A673 (cell line): ENCODE measurements at regions not wholly inside any gene's neighbourhood (a gene's known extent, or its start where the extent isn't known, plus 50 kb on each side); places are given as distances from the start of the nearest gene placed in this dataset.
"Not testable (repeated sequence)": the region's sequence is repeated elsewhere in the genome, so short reads cannot be mapped to it uniquely, and the experiment has no call there.

ENCODE experiments used
- BruUV-seq: library from RNA; stranded (reverse); fragments of 400-500 nt; replicated peaks from 2 replicates; lab custom pipeline; 2021; lab: Mats Ljungman, UMichigan
- CTCF ChIA-PET: fragments of 300-600 bp; sonication (Branson Sonifier 250); formaldehyde crosslinking; loops from one replicate; lab custom pipeline; 2022; ENCODE audit warnings: antibody characterized with exemption; lab: Charles Lee
- POLR2A ChIA-PET: fragments of 300-600 bp; sonication (Branson Sonifier 250); formaldehyde crosslinking; loops from one replicate; lab custom pipeline; 2022; ENCODE audit warnings: antibody characterized with exemption; ENCODE audit not compliant: low non-redundant PET; lab: Charles Lee
- DNase-seq: peaks from one replicate; pipeline ENCODE4 v3.0.0-alpha.2; 2015; ENCODE audit warnings: low spot score
- H3K27ac ChIP-seq: fragments of 200-600 bp; sonication (generic); 2 replicates; pipeline ENCODE4 v1.5.1; 2016; ENCODE audit warnings: mixed run types, low read depth, mild to moderate bottlenecking, mixed read lengths, antibody characterized with exemption, low read length; ENCODE audit not compliant: poor library complexity, severe bottlenecking
- H3K27me3 ChIP-seq: fragments of 200-600 bp; sonication (generic); replicated peaks from 2 replicates; pipeline ENCODE4 v1.6.1; 2017; ENCODE audit warnings: mixed run types, low read depth, mild to moderate bottlenecking, mixed read lengths, antibody characterized with exemption, low read length; ENCODE audit not compliant: insufficient read depth, poor library complexity
- H3K36me3 ChIP-seq: fragments of 200-600 bp; sonication (generic); 2 replicates; pipeline ENCODE4 v1.6.1; 2016; ENCODE audit warnings: mixed run types, mild to moderate bottlenecking, mixed read lengths, antibody characterized with exemption, low read length; ENCODE audit not compliant: insufficient read depth, poor library complexity, severe bottlenecking
- H3K4me1 ChIP-seq: fragments of 200-600 bp; sonication (generic); 2 replicates; pipeline ENCODE4 v1.6.1; 2017; ENCODE audit warnings: mixed run types, mild to moderate bottlenecking, mixed read lengths, antibody characterized with exemption, low read length; ENCODE audit not compliant: insufficient read depth, poor library complexity, severe bottlenecking
- H3K4me3 ChIP-seq: fragments of 200-600 bp; sonication (generic); 2 replicates; pipeline ENCODE4 v1.5.1; 2016; ENCODE audit warnings: low read depth, mixed run types, mild to moderate bottlenecking, mixed read lengths, low read length; ENCODE audit not compliant: poor library complexity, severe bottlenecking
- H3K9me3 ChIP-seq: fragments of 200-600 bp; sonication (generic); 2 replicates; pipeline ENCODE4 v1.6.1; 2016; ENCODE audit warnings: mixed run types, low read depth, mild to moderate bottlenecking, mixed read lengths, antibody characterized with exemption, low read length; ENCODE audit not compliant: poor library complexity, severe bottlenecking
- EZH2 ChIP-seq: fragments of 200-600 bp; sonication (generic); IDR thresholded peaks from 2 replicates; pipeline ENCODE4 v1.6.1; 2017; ENCODE audit warnings: borderline replicate concordance, low read depth, mild to moderate bottlenecking, mixed read lengths, antibody characterized with exemption, low read length; ENCODE audit not compliant: poor library complexity, severe bottlenecking
- intact Hi-C: fragments of 100-400 bp; cut with micrococcal nuclease; formaldehyde crosslinking; loops from one replicate; pipeline ENCODE4 v1.10.0; 2022; ENCODE audit not compliant: unreplicated experiment
- TF ChIP-seq, protein P1 (sequence below): fragments of 300-800, 200-600 bp; sonication (generic); conservative IDR thresholded peaks from 2 replicates; pipeline ENCODE4 v1.5.1; 2017; ENCODE audit warnings: low read depth, mild to moderate bottlenecking, antibody characterized with exemption, low read length, moderate library complexity, mixed read lengths

DNA sequence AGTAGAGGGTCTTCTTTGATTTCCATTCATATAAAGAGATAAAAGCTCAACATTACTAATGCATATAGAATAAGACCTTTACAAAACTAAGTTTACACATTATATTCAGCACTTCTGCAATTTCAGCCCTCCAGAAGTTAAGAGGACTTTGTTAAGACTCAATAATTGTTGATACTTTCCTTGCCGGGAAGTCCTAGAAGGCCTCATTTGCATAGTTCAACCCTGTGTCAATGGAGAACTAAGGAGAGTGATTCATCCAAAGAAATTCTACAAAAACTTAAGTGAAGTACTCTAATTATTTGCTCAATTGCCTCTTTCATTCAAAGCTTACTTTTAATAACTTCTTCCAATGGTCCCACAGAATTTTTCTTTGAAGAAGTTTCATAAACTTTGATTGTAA is 1060.3 kb upstream of the CELF2 start:
- Histone ChIP-seq H3K9me3 (peaks cover 6% of the 10 kb centered on the region), H3K36me3 (no peaks in the 10 kb centered on the region), H3K4me1 (no peaks in the 10 kb centered on the region), H3K27ac (no peak overlapping the region), H3K4me3 (no peak overlapping the region), H3K27me3 (no peaks in the 10 kb centered on the region)
- BruUV-seq = no TSS peak
- no peak for DNase-seq
- ChIA-PET CTCF (no interaction called here), POLR2A (interaction anchor here (0.7 kb wide), 1 partner anchor 13 kb away, joined by 6 read pairs; no protein-coding TSS in a partner anchor)
- intact Hi-C loops = no loop called here
- TF ChIP-seq, protein P1, sequence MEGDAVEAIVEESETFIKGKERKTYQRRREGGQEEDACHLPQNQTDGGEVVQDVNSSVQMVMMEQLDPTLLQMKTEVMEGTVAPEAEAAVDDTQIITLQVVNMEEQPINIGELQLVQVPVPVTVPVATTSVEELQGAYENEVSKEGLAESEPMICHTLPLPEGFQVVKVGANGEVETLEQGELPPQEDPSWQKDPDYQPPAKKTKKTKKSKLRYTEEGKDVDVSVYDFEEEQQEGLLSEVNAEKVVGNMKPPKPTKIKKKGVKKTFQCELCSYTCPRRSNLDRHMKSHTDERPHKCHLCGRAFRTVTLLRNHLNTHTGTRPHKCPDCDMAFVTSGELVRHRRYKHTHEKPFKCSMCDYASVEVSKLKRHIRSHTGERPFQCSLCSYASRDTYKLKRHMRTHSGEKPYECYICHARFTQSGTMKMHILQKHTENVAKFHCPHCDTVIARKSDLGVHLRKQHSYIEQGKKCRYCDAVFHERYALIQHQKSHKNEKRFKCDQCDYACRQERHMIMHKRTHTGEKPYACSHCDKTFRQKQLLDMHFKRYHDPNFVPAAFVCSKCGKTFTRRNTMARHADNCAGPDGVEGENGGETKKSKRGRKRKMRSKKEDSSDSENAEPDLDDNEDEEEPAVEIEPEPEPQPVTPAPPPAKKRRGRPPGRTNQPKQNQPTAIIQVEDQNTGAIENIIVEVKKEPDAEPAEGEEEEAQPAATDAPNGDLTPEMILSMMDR = no peak
- TF ChIP-seq EZH2 = no peak

DNA sequence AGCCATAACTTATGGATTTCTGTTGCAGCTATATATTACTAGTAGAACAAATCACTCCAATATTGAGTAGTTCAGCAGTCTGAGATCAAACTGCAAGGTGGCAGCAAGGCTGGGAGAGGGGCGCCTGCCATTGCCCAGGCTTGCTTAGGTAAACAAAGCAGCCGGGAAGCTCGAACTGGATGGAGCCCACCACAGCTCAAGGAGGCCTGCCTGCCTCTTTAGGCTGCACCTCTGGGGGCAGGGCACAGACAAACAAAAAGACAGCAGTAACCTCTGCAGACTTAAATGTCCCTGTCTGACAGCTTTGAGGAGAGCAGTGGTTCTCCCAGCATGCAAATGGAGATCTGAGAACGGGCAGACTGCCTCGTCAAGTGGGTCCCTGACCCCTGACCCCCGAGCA is 1059.8 kb upstream of the CELF2 start:
- POLR2A ChIA-PET = interaction anchor here (0.7 kb wide), 1 partner anchor 14 kb away, joined by 6 read pairs; no protein-coding TSS in a partner anchor
- H3K36me3 ChIP-seq, H3K9me3 ChIP-seq, H3K27me3 ChIP-seq, H3K4me1 ChIP-seq, CTCF ChIA-PET, H3K4me3 ChIP-seq, intact Hi-C loops, H3K27ac ChIP-seq, BruUV-seq, DNase-seq: not testable (repeated sequence)

DNA sequence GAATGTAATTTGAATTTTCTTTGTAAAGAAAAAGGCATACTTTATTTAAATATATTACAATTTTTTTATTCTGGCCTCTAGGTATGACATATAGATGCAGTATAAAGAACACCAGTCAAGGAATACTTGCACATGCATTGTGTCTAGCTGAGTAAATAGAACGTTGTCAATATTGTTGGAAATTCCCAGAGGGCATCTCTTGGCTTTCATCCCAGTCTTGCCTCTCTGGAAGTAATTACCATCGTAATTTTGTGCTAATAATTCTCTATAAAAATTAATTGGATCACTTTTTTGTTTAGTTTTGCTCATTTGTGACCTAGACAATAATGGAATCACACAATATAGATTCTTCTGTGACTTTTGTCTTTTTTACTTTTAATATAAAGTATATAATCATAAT is 1052.3 kb upstream of the CELF2 start:
- DNase-seq = no peak
- no peaks in the 10 kb centered on the region for H3K4me1 ChIP-seq
- intact Hi-C loops = no loop called here
- TF ChIP-seq, protein P1 = no peak
- TF ChIP-seq EZH2 = no peak
- H3K9me3 ChIP-seq = peaks cover 3% of the 10 kb centered on the region
- H3K36me3 ChIP-seq = no peaks in the 10 kb centered on the region
- CTCF ChIA-PET = no interaction called here
- no peaks in the 10 kb centered on the region for H3K27me3 ChIP-seq
- no peak overlapping the region for H3K27ac ChIP-seq
- POLR2A ChIA-PET = no interaction called here
- no peak overlapping the region for H3K4me3 ChIP-seq
- BruUV-seq = no TSS peak

DNA sequence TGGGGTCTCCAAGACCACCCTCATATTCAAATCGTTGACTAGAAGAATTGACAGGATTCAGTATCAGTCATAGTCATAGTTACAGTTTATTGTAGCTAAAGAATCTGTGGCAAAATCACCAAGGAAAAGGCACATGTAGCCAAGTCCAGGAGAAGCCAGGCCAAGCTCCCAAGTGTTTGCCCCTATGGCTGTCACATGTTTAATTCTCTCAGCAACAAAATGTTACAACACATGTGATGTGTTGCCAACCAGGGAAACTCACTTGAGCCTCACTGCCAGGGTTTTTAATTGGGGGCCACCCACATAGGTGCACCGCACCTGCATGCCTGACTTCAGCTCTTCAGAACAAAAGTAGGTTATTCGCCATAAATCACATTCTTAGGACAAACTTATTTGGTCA is 1030.9 kb upstream of the CELF2 start:
- H3K36me3 ChIP-seq = no peaks in the 10 kb centered on the region
- DNase-seq = no peak
- H3K4me1 ChIP-seq = no peaks in the 10 kb centered on the region
- no peak for TF ChIP-seq EZH2
- TF ChIP-seq, protein P1 = no peak
- CTCF ChIA-PET = no interaction called here
- H3K9me3 ChIP-seq = peaks cover 35% of the 10 kb centered on the region
- BruUV-seq = no TSS peak
- H3K27ac ChIP-seq = no peak overlapping the region
- POLR2A ChIA-PET = no interaction called here
- no peak overlapping the region for H3K4me3 ChIP-seq
- no peaks in the 10 kb centered on the region for H3K27me3 ChIP-seq
- intact Hi-C loops = no loop called here
